GM12878 (cell line): ENCODE measurements at regions not wholly inside any gene's neighbourhood (a gene's known extent, or its start where the extent isn't known, plus 50 kb on each side); places are given as distances from the start of the nearest gene placed in this dataset.

ENCODE experiments used
- ATAC-seq: fragments of 200-7000 bp; cut with Tn5 transposase; 3 replicates; pipeline ENCODE4 v1.9.1; 2020; ENCODE audit warnings: mild to moderate bottlenecking, moderate library complexity
- BruUV-seq: library from RNA; stranded (reverse); fragments of 400-500 nt; replicated peaks from 2 replicates; lab custom pipeline; 2021; lab: Mats Ljungman, UMichigan
- CTCF ChIA-PET: fragments of 300-600 bp; sonication (Branson Sonifier 250); formaldehyde crosslinking; extraction: SDS; loops from one replicate; lab custom pipeline; 2021; ENCODE audit warnings: inconsistent platforms; lab: Yijun Ruan, JAX
- POLR2A ChIA-PET: fragments of 350-600 bp; formaldehyde crosslinking; extraction: SDS; loops from one replicate; lab custom pipeline; 2021; ENCODE audit warnings: inconsistent platforms; lab: Charles Lee
- RAD21 ChIA-PET: fragments of 300-600 bp; sonication (Branson Sonifier 250); formaldehyde crosslinking; loops from one replicate; lab custom pipeline; 2023; ENCODE audit warnings: antibody characterized with exemption; ENCODE audit not compliant: unreplicated experiment; lab: Charles Lee
- SMC1A ChIA-PET: fragments of 300-600 bp; sonication (Branson Sonifier 250); formaldehyde crosslinking; loops from one replicate; lab custom pipeline; 2023; ENCODE audit not compliant: unreplicated experiment, uncharacterized antibody; lab: Charles Lee
- DNase-seq: peaks from one replicate; pipeline ENCODE4 v3.0.0-alpha.2; 2011; ENCODE audit warnings: low read depth, low spot score
- FAIRE-seq: peaks from 3 replicates; lab custom pipeline; 2011; peaks lifted over from hg19 to GRCh38; lab: Jason Lieb, UNC
- H2AFZ ChIP-seq: 2 replicates; pipeline ENCODE4 v1.6.0; 2011; ENCODE audit warnings: low read depth, low read length, control low read depth; ENCODE audit not compliant: control insufficient read depth
- H3K27ac ChIP-seq: 2 replicates; pipeline ENCODE4 v1.5.1; 2011; ENCODE audit warnings: control low read depth; ENCODE audit not compliant: control insufficient read depth, insufficient read depth
- H3K27me3 ChIP-seq, 2 experiments: replicated peaks in 1 of 2; 2 replicates each; pipeline versions ENCODE4 v1.6.0 to v1.6.1; 2011; ENCODE audit warnings: low read length in 1 of 2; ENCODE audit not compliant: control insufficient read depth in 2 of 2, insufficient read depth in 2 of 2
- H3K36me3 ChIP-seq, 2 experiments: 2 replicates each; pipeline ENCODE4 v1.5.1; 2011; ENCODE audit warnings: low read length in 1 of 2; ENCODE audit not compliant: control insufficient read depth in 2 of 2, insufficient read depth in 2 of 2
- H3K4me1 ChIP-seq: 2 replicates; pipeline ENCODE4 v1.6.1; 2011; ENCODE audit warnings: mild to moderate bottlenecking, low read length, moderate library complexity, mixed read lengths; ENCODE audit not compliant: control insufficient read depth, insufficient read depth
- H3K4me2 ChIP-seq: 2 replicates; pipeline ENCODE4 v1.6.0; 2011; ENCODE audit warnings: control low read depth; ENCODE audit not compliant: control insufficient read depth, insufficient read depth
- H3K4me3 ChIP-seq: fragments of 200-600 bp; sonication (generic); 2 replicates; pipeline ENCODE4 v1.5.1; 2016
- H3K79me2 ChIP-seq: 2 replicates; pipeline ENCODE4 v1.6.0; 2011; ENCODE audit warnings: low read length; ENCODE audit not compliant: control insufficient read depth, insufficient read depth
- H3K9ac ChIP-seq: 2 replicates; pipeline ENCODE4 v1.8.0; 2011; ENCODE audit warnings: low read length, control low read depth, mixed read lengths; ENCODE audit not compliant: control insufficient read depth, insufficient read depth
- H3K9me3 ChIP-seq: replicated peaks from 3 replicates; pipeline ENCODE4 v1.5.1; 2011; ENCODE audit warnings: mild to moderate bottlenecking, low read length; ENCODE audit not compliant: control insufficient read depth, insufficient read depth
- H4K20me1 ChIP-seq: 2 replicates; pipeline ENCODE4 v1.6.0; 2011; ENCODE audit not compliant: control insufficient read depth, insufficient read depth
- CBX3 ChIP-seq: fragments of 200-600 bp; sonication (generic); IDR thresholded peaks from 2 replicates; pipeline ENCODE4 v1.6.1; 2016; ENCODE audit warnings: low read depth, borderline replicate concordance
- CHD4 ChIP-seq: fragments of 200-600 bp; sonication (generic); IDR thresholded peaks from 2 replicates; pipeline ENCODE4 v1.6.1; 2016; ENCODE audit warnings: mild to moderate bottlenecking
- FOS ChIP-seq: IDR thresholded peaks from 3 replicates; pipeline ENCODE4 v1.6.1; 2011; ENCODE audit warnings: borderline replicate concordance; ENCODE audit not compliant: insufficient read length; ENCODE audit errors: extremely low read depth
- HDAC6 ChIP-seq: fragments of 200-600 bp; sonication (generic); IDR thresholded peaks from one replicate; pipeline ENCODE4 v1.8.0; 2017; ENCODE audit warnings: antibody characterized with exemption; ENCODE audit not compliant: unreplicated experiment
- MEF2A ChIP-seq: IDR thresholded peaks from 2 replicates; pipeline ENCODE4 v1.6.1; 2011; ENCODE audit warnings: low read depth, mild to moderate bottlenecking, low read length, moderate library complexity; ENCODE audit not compliant: insufficient read depth
- NFYA ChIP-seq: IDR thresholded peaks from 2 replicates; pipeline ENCODE4 v1.6.1; 2011; ENCODE audit warnings: low read depth, mild to moderate bottlenecking, low read length, improper control_type of control experiment, borderline replicate concordance
- PAX8 ChIP-seq: fragments of 450-650 bp; IDR thresholded peaks from 2 replicates; pipeline ENCODE4 v1.6.1; 2017; ENCODE audit warnings: mild to moderate bottlenecking, moderate library complexity
- RBBP5 ChIP-seq: fragments of 200-600 bp; sonication (generic); conservative IDR thresholded peaks from 2 replicates; pipeline ENCODE4 v1.6.1; 2016
- TBL1XR1 ChIP-seq: IDR thresholded peaks from 2 replicates; pipeline ENCODE4 v1.6.1; 2012; ENCODE audit warnings: low read depth, low read length, improper control_type of control experiment
- TCF12 ChIP-seq: IDR thresholded peaks from 2 replicates; pipeline ENCODE4 v1.6.1; 2011; ENCODE audit warnings: low read depth, mild to moderate bottlenecking, low read length
- TCF7 ChIP-seq: IDR thresholded peaks from 2 replicates; pipeline ENCODE4 v1.6.1; 2014; ENCODE audit warnings: antibody characterized with exemption, borderline replicate concordance
- ZBED1 ChIP-seq: IDR thresholded peaks from 2 replicates; pipeline ENCODE4 v1.6.1; 2016; ENCODE audit warnings: borderline replicate concordance
- WGBS: methylation state at CpG from one replicate; pipeline ENCODE4 v1.1.6; 2016; ENCODE audit warnings: low lambda C conversion rate; ENCODE audit not compliant: insufficient replicate concordance, insufficient coverage; ENCODE audit errors: missing lambda C conversion rate; 5-methylcytosine and 5-hydroxymethylcytosine counted together
- in situ Hi-C: fragments of 300-500 bp; cut with MboI; formaldehyde crosslinking; loops from 9 replicates; pipeline ENCODE4 v1.14.3; 2018; ENCODE audit warnings: mixed read lengths
- intact Hi-C: fragments of 100-400 bp; cut with micrococcal nuclease; formaldehyde crosslinking; loops from one replicate; pipeline ENCODE4 v1.14.2; 2022; ENCODE audit not compliant: unreplicated experiment
- TF ChIP-seq, protein P1 (sequence below): IDR thresholded peaks from 2 replicates; pipeline ENCODE4 v1.6.1; 2012; ENCODE audit warnings: mild to moderate bottlenecking, low read depth, low read length
- TF ChIP-seq, protein P2 (sequence below): IDR thresholded peaks from 2 replicates; pipeline ENCODE4 v1.6.1; 2011; ENCODE audit warnings: borderline replicate concordance, low read depth, mild to moderate bottlenecking, moderate library complexity, mixed read lengths, low read length; ENCODE audit not compliant: insufficient read depth; ENCODE audit errors: extremely low read length
- TF ChIP-seq, protein P3 (sequence below): IDR thresholded peaks from 2 replicates; pipeline ENCODE4 v1.6.1; 2012; ENCODE audit warnings: improper control_type of control experiment, low read depth, low read length; ENCODE audit not compliant: insufficient replicate concordance

DNA sequence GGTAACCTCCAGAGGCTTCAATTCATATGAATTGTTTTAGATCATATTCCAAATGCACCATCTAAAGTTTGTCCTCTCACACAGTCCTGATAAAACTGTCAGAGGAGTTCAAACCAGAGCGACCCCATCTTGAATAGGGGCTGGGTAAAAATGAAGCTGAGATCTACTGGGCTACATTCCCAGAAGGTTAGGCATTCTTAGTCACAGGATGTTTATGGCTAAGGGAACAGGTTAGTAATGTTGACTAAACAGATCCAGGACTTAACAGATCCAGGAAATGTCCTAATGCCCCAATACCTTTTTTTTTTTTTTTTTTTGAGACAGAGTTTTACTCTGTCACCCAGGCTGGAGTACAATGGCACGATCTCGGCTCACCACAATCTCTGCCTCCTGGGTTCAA lies 192.6 kb upstream of the PRDM9 start (continued):
- TF ChIP-seq, protein P1, sequence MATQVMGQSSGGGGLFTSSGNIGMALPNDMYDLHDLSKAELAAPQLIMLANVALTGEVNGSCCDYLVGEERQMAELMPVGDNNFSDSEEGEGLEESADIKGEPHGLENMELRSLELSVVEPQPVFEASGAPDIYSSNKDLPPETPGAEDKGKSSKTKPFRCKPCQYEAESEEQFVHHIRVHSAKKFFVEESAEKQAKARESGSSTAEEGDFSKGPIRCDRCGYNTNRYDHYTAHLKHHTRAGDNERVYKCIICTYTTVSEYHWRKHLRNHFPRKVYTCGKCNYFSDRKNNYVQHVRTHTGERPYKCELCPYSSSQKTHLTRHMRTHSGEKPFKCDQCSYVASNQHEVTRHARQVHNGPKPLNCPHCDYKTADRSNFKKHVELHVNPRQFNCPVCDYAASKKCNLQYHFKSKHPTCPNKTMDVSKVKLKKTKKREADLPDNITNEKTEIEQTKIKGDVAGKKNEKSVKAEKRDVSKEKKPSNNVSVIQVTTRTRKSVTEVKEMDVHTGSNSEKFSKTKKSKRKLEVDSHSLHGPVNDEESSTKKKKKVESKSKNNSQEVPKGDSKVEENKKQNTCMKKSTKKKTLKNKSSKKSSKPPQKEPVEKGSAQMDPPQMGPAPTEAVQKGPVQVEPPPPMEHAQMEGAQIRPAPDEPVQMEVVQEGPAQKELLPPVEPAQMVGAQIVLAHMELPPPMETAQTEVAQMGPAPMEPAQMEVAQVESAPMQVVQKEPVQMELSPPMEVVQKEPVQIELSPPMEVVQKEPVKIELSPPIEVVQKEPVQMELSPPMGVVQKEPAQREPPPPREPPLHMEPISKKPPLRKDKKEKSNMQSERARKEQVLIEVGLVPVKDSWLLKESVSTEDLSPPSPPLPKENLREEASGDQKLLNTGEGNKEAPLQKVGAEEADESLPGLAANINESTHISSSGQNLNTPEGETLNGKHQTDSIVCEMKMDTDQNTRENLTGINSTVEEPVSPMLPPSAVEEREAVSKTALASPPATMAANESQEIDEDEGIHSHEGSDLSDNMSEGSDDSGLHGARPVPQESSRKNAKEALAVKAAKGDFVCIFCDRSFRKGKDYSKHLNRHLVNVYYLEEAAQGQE = no peak
- no peak for TF ChIP-seq ZBED1
- TF ChIP-seq PAX8 = no peak
- no peak for TF ChIP-seq HDAC6

DNA sequence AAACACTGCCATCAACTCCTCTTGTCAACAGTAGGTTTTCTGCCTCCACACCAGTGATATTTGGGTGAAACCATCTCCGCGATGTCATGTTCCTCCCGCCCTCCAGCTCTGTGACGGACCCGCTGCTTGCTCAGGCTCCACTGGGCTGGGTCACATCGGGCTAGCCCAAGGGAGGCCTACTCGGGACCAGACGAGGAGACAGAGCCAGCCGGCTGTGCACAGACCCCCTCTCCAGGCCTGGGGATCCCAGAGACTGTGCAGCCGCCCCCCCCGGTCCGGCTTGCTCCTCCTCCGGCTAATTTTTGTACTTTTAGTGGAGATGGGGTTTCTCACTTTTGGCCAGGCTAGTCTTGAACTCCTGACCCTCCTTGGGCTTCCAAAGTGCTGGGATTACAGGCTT lies 202.4 kb upstream of the PRDM9 start:
- WGBS = 50% methylated on average over 10 of the region's 13 CpGs
- H3K9ac ChIP-seq = no peak overlapping the region
- no peaks in the 10 kb centered on the region for H3K79me2 ChIP-seq
- FAIRE-seq = no peak
- H3K27me3 ChIP-seq = no peaks in the 10 kb centered on the region
- no peak overlapping the region for H3K4me2 ChIP-seq
- H3K4me1 ChIP-seq = no peaks in the 10 kb centered on the region
- no peaks in the 10 kb centered on the region for H3K9me3 ChIP-seq
- H3K36me3 ChIP-seq = no peaks in the 10 kb centered on the region
- CTCF ChIA-PET = no interaction called here
- DNase-seq = no peak
- RAD21 ChIA-PET = no interaction called here
- SMC1A ChIA-PET = no interaction called here
- no peak overlapping the region for H3K4me3 ChIP-seq
- no TSS peak for BruUV-seq
- POLR2A ChIA-PET = no interaction called here
- H4K20me1 ChIP-seq = no peaks in the 10 kb centered on the region
- H2AFZ ChIP-seq = no peak overlapping the region
- in situ Hi-C loops = no loop called here
- intact Hi-C loops = no loop called here
- H3K27ac ChIP-seq = no peak overlapping the region
- no peak for ATAC-seq
- TF ChIP-seq RBBP5 = no peak
- no peak for TF ChIP-seq TCF7
- TF ChIP-seq, protein P2, sequence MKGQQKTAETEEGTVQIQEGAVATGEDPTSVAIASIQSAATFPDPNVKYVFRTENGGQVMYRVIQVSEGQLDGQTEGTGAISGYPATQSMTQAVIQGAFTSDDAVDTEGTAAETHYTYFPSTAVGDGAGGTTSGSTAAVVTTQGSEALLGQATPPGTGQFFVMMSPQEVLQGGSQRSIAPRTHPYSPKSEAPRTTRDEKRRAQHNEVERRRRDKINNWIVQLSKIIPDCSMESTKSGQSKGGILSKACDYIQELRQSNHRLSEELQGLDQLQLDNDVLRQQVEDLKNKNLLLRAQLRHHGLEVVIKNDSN = no peak
- TF ChIP-seq, protein P3, sequence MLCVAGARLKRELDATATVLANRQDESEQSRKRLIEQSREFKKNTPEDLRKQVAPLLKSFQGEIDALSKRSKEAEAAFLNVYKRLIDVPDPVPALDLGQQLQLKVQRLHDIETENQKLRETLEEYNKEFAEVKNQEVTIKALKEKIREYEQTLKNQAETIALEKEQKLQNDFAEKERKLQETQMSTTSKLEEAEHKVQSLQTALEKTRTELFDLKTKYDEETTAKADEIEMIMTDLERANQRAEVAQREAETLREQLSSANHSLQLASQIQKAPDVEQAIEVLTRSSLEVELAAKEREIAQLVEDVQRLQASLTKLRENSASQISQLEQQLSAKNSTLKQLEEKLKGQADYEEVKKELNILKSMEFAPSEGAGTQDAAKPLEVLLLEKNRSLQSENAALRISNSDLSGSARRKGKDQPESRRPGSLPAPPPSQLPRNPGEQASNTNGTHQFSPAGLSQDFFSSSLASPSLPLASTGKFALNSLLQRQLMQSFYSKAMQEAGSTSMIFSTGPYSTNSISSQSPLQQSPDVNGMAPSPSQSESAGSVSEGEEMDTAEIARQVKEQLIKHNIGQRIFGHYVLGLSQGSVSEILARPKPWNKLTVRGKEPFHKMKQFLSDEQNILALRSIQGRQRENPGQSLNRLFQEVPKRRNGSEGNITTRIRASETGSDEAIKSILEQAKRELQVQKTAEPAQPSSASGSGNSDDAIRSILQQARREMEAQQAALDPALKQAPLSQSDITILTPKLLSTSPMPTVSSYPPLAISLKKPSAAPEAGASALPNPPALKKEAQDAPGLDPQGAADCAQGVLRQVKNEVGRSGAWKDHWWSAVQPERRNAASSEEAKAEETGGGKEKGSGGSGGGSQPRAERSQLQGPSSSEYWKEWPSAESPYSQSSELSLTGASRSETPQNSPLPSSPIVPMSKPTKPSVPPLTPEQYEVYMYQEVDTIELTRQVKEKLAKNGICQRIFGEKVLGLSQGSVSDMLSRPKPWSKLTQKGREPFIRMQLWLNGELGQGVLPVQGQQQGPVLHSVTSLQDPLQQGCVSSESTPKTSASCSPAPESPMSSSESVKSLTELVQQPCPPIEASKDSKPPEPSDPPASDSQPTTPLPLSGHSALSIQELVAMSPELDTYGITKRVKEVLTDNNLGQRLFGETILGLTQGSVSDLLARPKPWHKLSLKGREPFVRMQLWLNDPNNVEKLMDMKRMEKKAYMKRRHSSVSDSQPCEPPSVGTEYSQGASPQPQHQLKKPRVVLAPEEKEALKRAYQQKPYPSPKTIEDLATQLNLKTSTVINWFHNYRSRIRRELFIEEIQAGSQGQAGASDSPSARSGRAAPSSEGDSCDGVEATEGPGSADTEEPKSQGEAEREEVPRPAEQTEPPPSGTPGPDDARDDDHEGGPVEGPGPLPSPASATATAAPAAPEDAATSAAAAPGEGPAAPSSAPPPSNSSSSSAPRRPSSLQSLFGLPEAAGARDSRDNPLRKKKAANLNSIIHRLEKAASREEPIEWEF = no peak
- no peak for TF ChIP-seq CHD4
- TF ChIP-seq TBL1XR1 = no peak
- TF ChIP-seq CBX3 = no peak
- TF ChIP-seq NFYA = no peak
- TF ChIP-seq MEF2A = no peak
- no peak for TF ChIP-seq TCF12
- no peak for TF ChIP-seq FOS
